ENCODE measurements at regions not wholly inside any gene's neighbourhood (a gene's known extent, or its start where the extent isn't known, plus 50 kb on each side); places are given as distances from the start of the nearest gene placed in this dataset.
"Not testable (repeated sequence)": the region's sequence is repeated elsewhere in the genome, so short reads cannot be mapped to it uniquely, and the experiment has no call there.

GRCh38 chr15:99791881-99792807 lies 58.9 kb upstream of the LYSMD4 start:
- H4K8ac ChIP-seq (ENCODE audit: extremely low read depth, insufficient read depth, low read length); H2BK12ac ChIP-seq (ENCODE audit: low read depth, low read length); H3K4me1 ChIP-seq (replicated peaks in 1 of 4; ENCODE audit: control insufficient read depth in 3 of 4, insufficient read depth in 4 of 4, low read length in 3 of 4); H2BK120ac ChIP-seq (replicated peaks; ENCODE audit: low read depth, low read length); H3K18ac ChIP-seq (ENCODE audit: extremely low read depth, low read length); H2AFZ ChIP-seq (ENCODE audit: low read length); H2BK15ac ChIP-seq (ENCODE audit: low read length); H3K4me3 ChIP-seq (ENCODE audit: extremely low read depth in 1 of 4, insufficient read depth in 2 of 4, low read depth in 3 of 4, low read length in 4 of 4); POLR2A ChIA-PET (ENCODE audit: partially characterized antibody); H3K36me3 ChIP-seq (ENCODE audit: control insufficient read depth in 2 of 4, insufficient read depth in 4 of 4, low read length in 3 of 4); H3K27ac ChIP-seq (ENCODE audit: low read depth, low read length); H3K14ac ChIP-seq (ENCODE audit: insufficient read length); H3K9ac ChIP-seq (replicated peaks in 1 of 4; ENCODE audit: extremely low read depth in 1 of 4, low read depth in 3 of 4, low read length in 3 of 4); FAIRE-seq; DNase-seq (ENCODE audit: low read depth in 1 of 2, low spot score in 2 of 2); H3K79me2 ChIP-seq (ENCODE audit: control insufficient read depth in 1 of 2, insufficient read depth in 2 of 2, low read length in 2 of 2); H4K20me1 ChIP-seq (replicated peaks in 1 of 2; ENCODE audit: control insufficient read depth in 1 of 2, insufficient read depth in 2 of 2, low read length in 2 of 2); H3K79me1 ChIP-seq (ENCODE audit: low read depth, low read length); H4K91ac ChIP-seq (replicated peaks; ENCODE audit: insufficient read length, low read length); H4K5ac ChIP-seq (ENCODE audit: insufficient read length, low read depth, low read length); H3K56ac ChIP-seq (replicated peaks; ENCODE audit: insufficient read length, low read depth, low read length); H3K4ac ChIP-seq (replicated peaks; ENCODE audit: insufficient read length, low read depth, low read length); H3K23ac ChIP-seq (ENCODE audit: insufficient read length); H2BK20ac ChIP-seq (ENCODE audit: low read length); H3K9me3 ChIP-seq (ENCODE audit: insufficient read depth in 2 of 2, low read depth in 1 of 2, low read length in 1 of 2); H2BK5ac ChIP-seq (ENCODE audit: low read depth, low read length); H3K4me2 ChIP-seq (ENCODE audit: insufficient read depth in 1 of 2, low read depth in 2 of 2, low read length in 2 of 2); H3K23me2 ChIP-seq (ENCODE audit: low read depth, low read length); H3K27me3 ChIP-seq (replicated peaks in 1 of 4; ENCODE audit: control insufficient read depth in 3 of 4, extremely low read depth in 1 of 4, insufficient read depth in 3 of 4, low read length in 3 of 4); H2AK5ac ChIP-seq (ENCODE audit: low read depth, low read length): not testable (repeated sequence)
- TF ChIP-seq CTCF (IDR thresholded peaks at IDR 0.05; ENCODE audit: control extremely low read depth in 1 of 3, insufficient read depth in 1 of 3, low read depth in 1 of 3, low read length in 3 of 3), result peak; percentile 50 to 62 (median 51)
- TF ChIP-seq RAD21 (IDR thresholded peaks at IDR 0.05 in 1 of 2, conservative IDR thresholded peaks at IDR 0.05 in 1 of 2; ENCODE audit: low read depth in 2 of 2, low read length in 2 of 2), result peak; percentile 45 to 56
- CTCF ChIA-PET (ENCODE audit: partially characterized antibody), result interaction anchor here (0.5 to 2.2 kb wide), 6 partner anchors 19 to 520 kb away, joined by 3 to 6 read pairs (median 3); no protein-coding TSS in a partner anchor
- 86% methylated on average over 13 of the region's 22 CpGs; no CpG with 5 or more reads in 1 of the 2 experiments for WGBS, 2 experiments (ENCODE audit: extremely low coverage in 1 of 2, insufficient coverage in 1 of 2, insufficient read length in 1 of 2, insufficient replicate concordance in 2 of 2, low coverage in 1 of 2, low lambda C conversion rate in 2 of 2, missing lambda C conversion rate in 1 of 2)
